CD4-positive, alpha-beta T cell treated with Interferon alpha-2 for 1 hour (primary cell): ENCODE measurements at regions not wholly inside any gene's neighbourhood (a gene's known extent, or its start where the extent isn't known, plus 50 kb on each side); places are given as distances from the start of the nearest gene placed in this dataset.

Experiments used
- DNase-seq, 2 donors: peaks; one replicate each; pipeline ENCODE4 v3.0.0-alpha.2; 2020 to 2022

GRCh38 chr9:6703898-6704639 is 53.7 kb upstream of the KDM4C start:
- peak; percentile 83 to 91 for DNase-seq

- no peak for DNase-seq
Observed at GRCh38 chr9:6702707-6703106, 55.1 kb upstream of the KDM4C start.

- no peak for DNase-seq
Observed at GRCh38 chr9:6696178-6696577, 50.6 kb upstream of the GLDC start.

- no peak for DNase-seq
Observed at GRCh38 chr9:6695121-6695814, 49.7 kb upstream of the GLDC start.
